Stomach (tissue), 4 donors: ENCODE measurements at regions not wholly inside any gene's neighbourhood (a gene's known extent, or its start where the extent isn't known, plus 50 kb on each side); places are given as distances from the start of the nearest gene placed in this dataset.

Experiments used
- CTCF ChIP-seq, 7 experiments: fragments of 450-650 bp in 4 of 7; fragments of 200-600 bp in 3 of 7; sonication (generic) in 3 of 7; IDR thresholded peaks; one replicate each; pipeline ENCODE4 v1.5.1; 2016 to 2019; ENCODE audit warnings: antibody characterized with exemption in 7 of 7, control low read depth in 2 of 7, mild to moderate bottlenecking in 1 of 7
- EP300 ChIP-seq: sonication (generic); formaldehyde crosslinking; IDR thresholded peaks from one replicate; pipeline ENCODE4 v1.6.1; 2017; ENCODE audit warnings: antibody characterized with exemption
- POLR2A ChIP-seq, 4 donors: fragments of 450-650 bp; IDR thresholded peaks; one replicate each; pipeline ENCODE4 v1.6.1; 2016; ENCODE audit warnings: antibody characterized with exemption in 4 of 4, control low read depth in 2 of 4, mild to moderate bottlenecking in 1 of 4, moderate library complexity in 1 of 4
- POLR2AphosphoS5 ChIP-seq, 3 donors: sonication (generic); formaldehyde crosslinking; IDR thresholded peaks; one replicate each; pipeline ENCODE4 v1.6.1; 2016; ENCODE audit warnings: antibody characterized with exemption in 3 of 3

DNA sequence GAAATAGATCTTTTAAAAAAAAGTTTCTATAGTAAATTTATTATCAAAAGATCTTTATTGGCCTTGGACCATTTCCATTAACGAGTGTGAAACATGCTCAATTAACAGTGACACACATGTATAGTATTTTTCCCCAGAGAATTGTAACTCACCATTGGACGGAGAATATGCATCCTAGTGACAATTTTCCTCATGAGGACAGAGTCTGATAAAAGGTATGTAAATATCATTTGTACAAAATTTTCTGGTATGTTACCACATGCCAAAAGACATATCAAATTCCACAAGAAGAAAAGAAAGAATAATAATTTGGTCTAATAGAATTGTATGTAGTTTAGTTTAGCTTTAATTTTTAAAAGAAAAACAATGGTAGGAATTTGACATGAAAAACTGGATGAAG lies 1096.0 kb upstream of the FLRT2 start:
- TF ChIP-seq POLR2A (IDR thresholded peaks at IDR 0.05) (no peak), CTCF (IDR thresholded peaks at IDR 0.05) (no peak), POLR2AphosphoS5 (IDR thresholded peaks at IDR 0.05) (no peak), EP300 (no peak)
